K562 (cell line): ENCODE measurements at regions not wholly inside any gene's neighbourhood (a gene's known extent, or its start where the extent isn't known, plus 50 kb on each side); places are given as distances from the start of the nearest gene placed in this dataset.

Source experiments
- ATAC-seq: fragments of 200-7000 bp; cut with Tn5 transposase; 3 replicates; pipeline ENCODE4 v1.9.1; 2020; ENCODE audit warnings: moderate library complexity
- BruUV-seq: library from RNA; stranded (reverse); fragments of 400-500 nt; replicated peaks from 2 replicates; lab custom pipeline; 2021; lab: Mats Ljungman, UMichigan
- CTCF ChIA-PET: fragments of 300-600 bp; formaldehyde crosslinking; extraction: SDS; loops from one replicate; lab custom pipeline; 2021; ENCODE audit warnings: low intra/inter-chr PET ratio; lab: Yijun Ruan, JAX
- POLR2A ChIA-PET: fragments of 300-600, 350-650 bp; sonication (Branson Sonifier 250); formaldehyde crosslinking; extraction: SDS; loops from one replicate; lab custom pipeline; 2021; ENCODE audit warnings: antibody characterized with exemption, inconsistent platforms; lab: Yijun Ruan, JAX
- DNase-seq, 4 experiments: peaks; one replicate each; pipeline versions ENCODE4 v3.0.0 to v3.0.0-alpha.2; 2011 to 2018; ENCODE audit warnings: low spot score in 3 of 4, mixed read lengths in 3 of 4; ENCODE audit errors: extremely low read depth in 1 of 4
- FAIRE-seq: peaks from 2 replicates; lab custom pipeline; 2011; peaks lifted over from hg19 to GRCh38; lab: Jason Lieb, UNC
- H2AFZ ChIP-seq: 2 replicates; pipeline ENCODE4 v1.6.0; 2011; ENCODE audit warnings: low read depth, low read length, control low read depth, inconsistent platforms
- H3K27ac ChIP-seq: fragments of 200-600 bp; 3 replicates; pipeline ENCODE4 v1.8.0; 2011; ENCODE audit warnings: low read depth, mild to moderate bottlenecking, control low read depth, inconsistent platforms, low read length, moderate library complexity, mixed read lengths; ENCODE audit errors: extremely low read depth
- H3K27me3 ChIP-seq, 2 experiments: fragments of 300-600 bp in 1 of 2; 2 replicates in 1 of 2; 3 replicates in 1 of 2; pipeline versions ENCODE4 v1.6.0 to v1.8.0; 2011; ENCODE audit warnings: inconsistent platforms in 2 of 2, low read length in 2 of 2, mild to moderate bottlenecking in 1 of 2, mixed read lengths in 1 of 2, moderate library complexity in 1 of 2; ENCODE audit not compliant: control insufficient read depth in 2 of 2, insufficient read depth in 2 of 2
- H3K36me3 ChIP-seq: fragments of 300-600 bp; 3 replicates; pipeline ENCODE4 v1.8.0; 2011; ENCODE audit warnings: mild to moderate bottlenecking, low read length, inconsistent platforms; ENCODE audit not compliant: control insufficient read depth, insufficient read depth
- H3K4me1 ChIP-seq, 2 experiments: fragments of 200-600 bp in 1 of 2; replicated peaks in 1 of 2; 2 replicates in 1 of 2; 3 replicates in 1 of 2; pipeline versions ENCODE4 v1.5.1 to v1.8.0; 2011; ENCODE audit warnings: inconsistent platforms in 2 of 2, low read length in 2 of 2, mild to moderate bottlenecking in 1 of 2, mixed read lengths in 1 of 2, moderate library complexity in 1 of 2; ENCODE audit not compliant: control insufficient read depth in 2 of 2, insufficient read depth in 2 of 2
- H3K4me2 ChIP-seq: 2 replicates; pipeline ENCODE4 v1.6.1; 2011; ENCODE audit warnings: low read length, control low read depth, inconsistent platforms, mixed read lengths; ENCODE audit not compliant: insufficient read depth
- H3K4me3 ChIP-seq: fragments of 200-600 bp; sonication (generic), shearing (Covaris generic); 2 replicates; pipeline ENCODE4 v1.5.1; 2016; ENCODE audit warnings: control low read depth, inconsistent platforms
- H3K79me2 ChIP-seq: fragments of 200-600 bp; 3 replicates; pipeline ENCODE4 v1.8.0; 2011; ENCODE audit warnings: low read length, inconsistent platforms; ENCODE audit not compliant: control insufficient read depth, insufficient read depth
- H3K9ac ChIP-seq, 2 experiments: 2 replicates each; pipeline versions ENCODE4 v1.6.0 to v1.6.1; 2011; ENCODE audit warnings: low read depth in 2 of 2, low read length in 2 of 2, control low read depth in 1 of 2, inconsistent platforms in 1 of 2, mild to moderate bottlenecking in 1 of 2, mixed read lengths in 1 of 2; ENCODE audit not compliant: insufficient read depth in 1 of 2
- H3K9me1 ChIP-seq: one replicate; pipeline ENCODE4 v1.6.0; 2011; ENCODE audit warnings: inconsistent platforms, mild to moderate bottlenecking, low read length, moderate library complexity; ENCODE audit not compliant: control insufficient read depth, insufficient read depth
- H3K9me3 ChIP-seq: replicated peaks from 2 replicates; pipeline ENCODE4 v1.5.1; 2011; ENCODE audit warnings: low read depth, low read length, inconsistent platforms; ENCODE audit not compliant: control insufficient read depth, insufficient read depth
- H4K20me1 ChIP-seq: replicated peaks from 2 replicates; pipeline ENCODE4 v1.6.1; 2011; ENCODE audit warnings: low read length, inconsistent platforms, mixed read lengths; ENCODE audit not compliant: control insufficient read depth, insufficient read depth
- ELF4 ChIP-seq: fragments of 450-650 bp; formaldehyde crosslinking; IDR thresholded peaks from 2 replicates; pipeline ENCODE4 v1.4.0; 2022; ENCODE audit warnings: missing genetic modification characterization
- GTF2F1 ChIP-seq: IDR thresholded peaks from 2 replicates; pipeline ENCODE4 v1.6.1; 2011; ENCODE audit warnings: low read depth, low read length, improper control_type of control experiment
- KDM1A ChIP-seq, 2 experiments: fragments of 450-650 bp; IDR thresholded peaks; 2 replicates each; pipeline ENCODE4 v1.6.1; 2016; ENCODE audit warnings: mild to moderate bottlenecking in 2 of 2
- NCOA2 ChIP-seq, 2 experiments: fragments of 450-650 bp; IDR thresholded peaks; 2 replicates each; pipeline ENCODE4 v1.6.1; 2018; ENCODE audit warnings: mild to moderate bottlenecking in 2 of 2, moderate library complexity in 1 of 2; ENCODE audit not compliant: partially characterized antibody in 2 of 2
- NFE2 ChIP-seq: IDR thresholded peaks from 2 replicates; pipeline ENCODE4 v1.6.1; 2014; ENCODE audit warnings: antibody characterized with exemption, low read depth
- PHF20 ChIP-seq: fragments of 450-650 bp; IDR thresholded peaks from 2 replicates; pipeline ENCODE4 v1.6.1; 2018; ENCODE audit not compliant: partially characterized antibody
- PHTF2 ChIP-seq: fragments of 250-450 bp; sonication (Bioruptor Pico); IDR thresholded peaks from 2 replicates; pipeline ENCODE4 v1.5.0; 2021; ENCODE audit warnings: mild to moderate bottlenecking
- PKNOX1 ChIP-seq: fragments of 450-650 bp; IDR thresholded peaks from 2 replicates; pipeline ENCODE4 v1.6.1; 2016
- RBM22 ChIP-seq: fragments of 200-400 bp; formaldehyde crosslinking; IDR thresholded peaks from 2 replicates; pipeline ENCODE4 v1.6.1; 2018; ENCODE audit warnings: low read length, low read depth; ENCODE audit not compliant: poor library complexity, severe bottlenecking
- SIX5 ChIP-seq, 2 experiments: IDR thresholded peaks; 2 replicates each; pipeline ENCODE4 v1.6.1; 2011; ENCODE audit warnings: low read length in 2 of 2, borderline replicate concordance in 1 of 2, low read depth in 1 of 2, mild to moderate bottlenecking in 1 of 2, moderate library complexity in 1 of 2; ENCODE audit not compliant: insufficient read depth in 1 of 2
- SMARCA5 ChIP-seq: fragments of 450-650 bp; IDR thresholded peaks from 2 replicates; pipeline ENCODE4 v1.6.1; 2016
- SOX6 ChIP-seq: fragments of 450-650 bp; IDR thresholded peaks from 2 replicates; pipeline ENCODE4 v1.6.1; 2014; ENCODE audit warnings: mild to moderate bottlenecking
- SRSF9 ChIP-seq: fragments of 200-400 bp; formaldehyde crosslinking; IDR thresholded peaks from 2 replicates; pipeline ENCODE4 v1.6.1; 2017; ENCODE audit warnings: low read depth, low read length, borderline replicate concordance
- TRIM24 ChIP-seq, 2 experiments: fragments of 450-650 bp; IDR thresholded peaks; 2 replicates each; pipeline ENCODE4 v1.6.1; 2016
- U2AF2 ChIP-seq: fragments of 200-400 bp; formaldehyde crosslinking; optimal IDR thresholded peaks from 2 replicates; pipeline ENCODE3; 2017; ENCODE audit warnings: low read depth, mild to moderate bottlenecking, low read length
- ZZZ3 ChIP-seq: fragments of 450-650 bp; IDR thresholded peaks from 2 replicates; pipeline ENCODE4 v1.6.1; 2016; ENCODE audit warnings: antibody characterized with exemption, mild to moderate bottlenecking, moderate library complexity
- WGBS: fragments of 100-300 bp; shearing (Covaris generic); methylation state at CpG from one replicate; pipeline ENCODE4 v1.1.6; 2016; ENCODE audit warnings: low coverage, mixed read lengths; ENCODE audit not compliant: insufficient coverage; ENCODE audit errors: missing lambda C conversion rate; 5-methylcytosine and 5-hydroxymethylcytosine counted together
- in situ Hi-C: fragments of 300-500 bp; cut with MboI; formaldehyde crosslinking; loops from 4 replicates; pipeline ENCODE4 v1.15.0; 2018; ENCODE audit warnings: inconsistent platforms, mixed read lengths
- intact Hi-C: fragments of 100-400 bp; cut with micrococcal nuclease; formaldehyde crosslinking; loops from 2 replicates; pipeline ENCODE4 v1.14.2; 2022

GRCh38 chr6:71130277-71130676 is 158.3 kb upstream of the OGFRL1 start (continued):
- TF ChIP-seq SMARCA5, result no peak
- no peak for TF ChIP-seq RBM22

DNA sequence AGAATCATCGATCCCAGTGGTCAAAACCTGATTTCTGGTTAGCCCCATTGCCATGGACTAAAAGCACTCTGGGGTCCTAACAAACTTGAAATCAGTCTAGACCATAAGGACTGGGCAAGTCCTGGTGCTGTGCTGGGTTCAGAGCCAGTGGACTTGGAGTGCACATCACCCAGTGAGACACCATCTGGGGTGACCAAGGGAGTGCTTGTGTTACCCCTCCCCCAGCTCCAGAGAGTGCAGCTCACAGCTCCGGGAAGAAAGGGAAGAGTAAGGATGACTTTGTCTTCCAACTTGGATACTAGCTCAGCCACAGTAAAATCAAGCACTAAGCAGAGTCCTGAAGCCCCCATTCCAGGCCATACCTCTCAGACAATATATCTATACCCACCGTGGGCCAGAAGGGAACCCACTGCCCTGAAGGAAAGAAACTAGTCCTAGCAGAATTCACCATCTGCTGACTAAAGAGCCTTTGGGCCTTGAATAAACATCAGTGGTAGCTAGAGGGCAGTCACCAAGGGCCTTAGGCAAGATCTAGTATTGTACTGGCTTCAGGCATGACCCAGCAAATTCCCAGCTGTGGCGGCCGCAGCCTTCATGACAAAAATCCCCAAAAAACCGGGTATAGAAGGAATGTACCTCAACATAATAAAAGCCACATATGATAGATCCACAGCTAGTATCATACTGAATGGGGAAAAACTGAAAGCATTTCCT is 153.5 kb upstream of the OGFRL1 start:
- H3K36me3 ChIP-seq, result no peaks in the 10 kb centered on the region
- H3K9me3 ChIP-seq, result no peaks in the 10 kb centered on the region
- H3K9me1 ChIP-seq, result no peaks in the 10 kb centered on the region
- no peak overlapping the region for H3K9ac ChIP-seq
- WGBS, result 2% methylated on average over 6 of the region's 6 CpGs
- peak in 1 of 4 experiments; percentile 4 for DNase-seq
- no peaks in the 10 kb centered on the region for H3K79me2 ChIP-seq
- ChIA-PET POLR2A (no interaction called here), CTCF (no interaction called here)
- H3K27ac ChIP-seq, result no peak overlapping the region
- no peak overlapping the region for H3K4me2 ChIP-seq
- H3K4me3 ChIP-seq, result no peak overlapping the region
- H3K27me3 ChIP-seq, result no peaks in the 10 kb centered on the region
- peak; percentile 28; the same call in 1 of the 2 replicates for TF ChIP-seq NFE2
- no peak for TF ChIP-seq TRIM24 (IDR thresholded peaks at IDR 0.05)
- ATAC-seq, result peak; percentile 45; the same call in 1 of the 3 replicates
- in situ Hi-C loops, result no loop called here
- no peaks in the 10 kb centered on the region for H3K4me1 ChIP-seq
- FAIRE-seq, result no peak
- BruUV-seq, result no TSS peak
- no peaks in the 10 kb centered on the region for H4K20me1 ChIP-seq
- no peak overlapping the region for H2AFZ ChIP-seq
- intact Hi-C loops, result no loop called here

DNA sequence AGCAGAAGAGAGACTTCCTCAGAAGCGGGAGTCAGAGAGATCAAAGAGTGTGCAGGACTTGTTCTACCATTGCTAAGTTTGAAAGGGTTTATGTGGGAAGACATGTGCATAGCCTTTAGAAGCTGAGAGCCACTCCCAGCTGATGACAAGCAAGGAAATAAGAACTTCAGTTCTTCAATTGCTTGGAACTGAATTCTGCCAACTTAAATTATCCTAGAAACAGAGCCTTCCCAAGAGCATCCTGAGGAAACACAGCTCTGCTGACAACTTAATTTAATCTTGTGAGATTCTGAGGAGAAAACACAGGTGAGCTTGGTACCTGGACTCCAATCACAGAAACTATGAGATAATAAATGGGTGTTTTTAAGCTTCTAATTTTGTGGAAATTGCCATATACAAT is 150.6 kb upstream of the OGFRL1 start:
- intact Hi-C loops, result no loop called here
- H3K27me3 ChIP-seq, result no peaks in the 10 kb centered on the region
- H3K9me3 ChIP-seq, result no peaks in the 10 kb centered on the region
- ChIA-PET POLR2A (no interaction called here), CTCF (no interaction called here)
- in situ Hi-C loops, result no loop called here
- H3K4me2 ChIP-seq, result no peak overlapping the region
- WGBS, result 11% methylated on average over 1 of the region's 1 CpG
- H4K20me1 ChIP-seq, result no peaks in the 10 kb centered on the region
- no peak overlapping the region for H3K4me3 ChIP-seq
- no peak overlapping the region for H3K9ac ChIP-seq
- FAIRE-seq, result no peak
- H3K36me3 ChIP-seq, result no peaks in the 10 kb centered on the region
- BruUV-seq, result no TSS peak
- no peaks in the 10 kb centered on the region for H3K9me1 ChIP-seq
- ATAC-seq, result no peak
- H3K4me1 ChIP-seq, result no peaks in the 10 kb centered on the region
- H3K79me2 ChIP-seq, result no peaks in the 10 kb centered on the region
- H3K27ac ChIP-seq, result no peak overlapping the region
- DNase-seq, result no peak
- no peak overlapping the region for H2AFZ ChIP-seq
- TF ChIP-seq SRSF9, result no peak
- TF ChIP-seq ELF4, result no peak
- no peak for TF ChIP-seq SIX5 (IDR thresholded peaks at IDR 0.05; ENCODE audit: borderline replicate concordance in 1 of 2, insufficient read depth in 1 of 2, low read depth in 1 of 2, low read length in 2 of 2)
- no peak for TF ChIP-seq U2AF2
- no peak for TF ChIP-seq PHF20
- TF ChIP-seq NCOA2 (IDR thresholded peaks at IDR 0.05; ENCODE audit: partially characterized antibody in 2 of 2), result no peak
- TF ChIP-seq PHTF2 (CRISPR knock-in tag), result no peak
- no peak for TF ChIP-seq ZZZ3
- no peak for TF ChIP-seq SOX6
- TF ChIP-seq PKNOX1, result no peak
- TF ChIP-seq KDM1A (IDR thresholded peaks at IDR 0.05), result no peak
- TF ChIP-seq GTF2F1, result no peak
